ENCODE measurements at regions not wholly inside any gene's neighbourhood (a gene's known extent, or its start where the extent isn't known, plus 50 kb on each side); places are given as distances from the start of the nearest gene placed in this dataset.

DNA sequence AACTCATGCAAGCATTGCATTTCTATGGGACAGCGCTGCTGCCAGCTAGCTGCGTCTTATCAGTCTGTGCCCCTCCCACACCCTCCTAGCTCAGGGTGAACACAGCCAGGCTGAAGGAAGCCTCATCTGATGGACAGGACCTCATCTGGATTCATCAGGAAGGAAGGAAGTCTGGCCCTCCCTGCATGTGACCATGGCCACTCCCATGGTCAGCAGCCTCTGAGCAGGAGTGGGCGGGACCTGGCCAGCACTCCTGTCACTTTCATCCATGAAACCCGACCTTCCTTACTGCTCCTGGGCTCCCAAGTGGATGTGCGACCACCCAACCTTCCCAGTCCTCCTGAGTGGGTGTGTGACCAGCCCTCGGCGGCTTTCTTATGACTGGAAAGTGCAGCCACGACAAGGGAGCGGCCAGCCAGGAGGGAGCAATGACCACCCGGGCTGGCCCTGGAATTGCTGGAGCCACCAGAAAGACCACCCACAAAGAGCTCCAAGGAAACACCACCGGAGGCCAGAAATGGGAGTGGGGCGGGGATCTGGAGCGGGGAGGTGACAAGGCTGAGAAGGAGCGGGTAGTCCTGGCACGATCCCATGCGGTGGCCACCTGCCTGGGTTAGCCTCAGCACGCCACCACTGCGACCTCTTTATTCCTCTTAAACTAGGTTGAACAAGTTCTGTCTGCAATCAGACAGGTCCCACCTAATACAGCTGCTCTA lies 241.2 kb downstream of the TTLL2 start:
- peak in 1 of 2 donors; percentile 59 for DNase-seq

DNA sequence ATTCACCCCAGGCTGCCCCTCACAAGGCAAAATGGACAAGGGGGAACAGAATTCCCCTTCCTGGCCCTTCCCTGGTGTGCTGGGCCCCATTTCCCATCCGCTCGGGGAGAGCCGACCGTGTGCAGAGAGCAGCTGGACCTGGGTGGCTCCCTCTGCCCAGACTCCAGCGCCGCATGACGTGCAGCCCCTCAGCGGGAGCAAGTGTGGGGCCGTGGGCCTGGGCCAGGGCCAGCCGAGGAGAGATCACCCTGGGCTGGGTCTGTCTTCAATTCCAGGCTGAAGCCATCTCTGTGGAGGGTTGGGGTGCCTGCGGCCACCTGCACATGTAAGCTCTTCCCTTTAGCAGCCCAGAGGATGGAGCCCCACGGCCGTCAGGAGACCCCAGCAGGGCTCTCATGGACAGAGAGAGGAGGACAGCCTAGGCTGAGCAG lies 241.8 kb downstream of the TTLL2 start:
- peak in 1 of 2 donors; percentile 36 for DNase-seq

DNA sequence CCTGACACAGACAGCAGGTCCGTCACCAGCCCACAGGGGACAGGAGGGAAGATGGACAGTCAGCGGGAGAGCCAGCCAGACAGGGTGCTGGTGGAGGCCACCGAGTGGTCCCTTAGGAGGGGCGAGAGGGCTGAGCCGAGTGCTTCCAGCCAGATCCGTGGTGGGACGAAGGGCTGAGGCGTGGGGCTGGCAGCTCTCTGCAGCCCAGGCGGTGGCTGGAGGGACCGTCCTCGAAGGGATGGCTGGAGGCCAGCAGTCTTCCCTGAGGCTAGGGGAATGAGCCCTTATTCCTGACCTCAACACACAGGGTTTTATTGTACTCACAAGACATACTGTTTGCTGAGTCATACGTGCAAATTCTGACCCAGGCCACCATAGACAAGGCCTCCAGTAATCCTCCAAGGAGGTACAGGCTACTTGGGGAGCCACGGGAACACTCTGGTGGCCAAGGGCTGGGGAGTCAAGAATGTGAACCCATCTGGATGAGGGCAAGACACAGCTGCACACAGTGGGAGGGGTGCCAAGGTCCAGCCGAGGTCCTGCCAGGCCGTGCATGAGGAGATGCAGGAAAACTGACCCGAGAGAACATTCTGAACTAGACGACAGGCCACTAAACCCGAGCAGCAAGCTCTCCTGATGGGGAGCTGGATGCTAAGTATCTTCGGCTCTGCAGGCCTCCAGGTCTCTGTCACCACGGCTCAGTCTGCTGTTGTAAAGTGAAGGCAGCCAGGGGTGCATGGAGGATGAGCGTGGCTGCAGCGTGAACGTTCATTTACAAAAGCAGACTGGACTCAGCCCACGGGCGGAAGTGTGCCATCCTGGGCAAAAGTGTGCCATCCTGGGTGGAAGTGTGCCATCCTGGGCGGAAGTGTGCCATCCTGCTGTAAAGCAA lies 242.5 kb downstream of the TTLL2 start:
- no peak for DNase-seq

DNA sequence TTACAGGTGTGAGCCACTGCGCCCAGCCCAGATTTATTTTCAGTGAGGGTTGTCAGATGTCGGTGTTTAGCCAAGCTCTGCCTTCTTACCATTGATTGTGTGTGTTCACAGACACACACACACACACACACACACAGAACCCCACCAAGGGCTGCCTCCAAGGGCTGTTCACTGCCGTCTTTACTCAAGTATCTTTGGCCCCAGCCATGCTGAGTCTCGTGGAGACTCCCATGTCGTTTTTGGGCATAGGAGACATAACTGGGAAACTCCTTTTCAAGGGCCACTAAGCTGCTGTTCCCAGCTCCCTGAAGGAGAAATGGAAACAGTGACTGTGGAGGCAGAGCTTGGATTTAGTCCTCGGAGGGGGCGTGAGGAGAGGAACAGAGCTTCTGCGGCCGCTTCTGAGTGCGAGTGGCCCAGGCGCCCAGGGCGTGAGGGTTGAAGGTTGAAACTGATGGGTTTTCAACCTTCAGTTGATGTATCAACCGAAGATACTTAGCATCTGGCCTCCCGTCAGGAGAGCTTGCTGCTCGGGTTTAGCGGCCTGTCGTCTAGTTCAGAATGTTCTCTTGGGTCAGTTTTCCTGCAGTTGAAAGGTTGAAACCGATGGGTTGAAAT lies 243.6 kb downstream of the TTLL2 start:
- DNase-seq: no peak

DNA sequence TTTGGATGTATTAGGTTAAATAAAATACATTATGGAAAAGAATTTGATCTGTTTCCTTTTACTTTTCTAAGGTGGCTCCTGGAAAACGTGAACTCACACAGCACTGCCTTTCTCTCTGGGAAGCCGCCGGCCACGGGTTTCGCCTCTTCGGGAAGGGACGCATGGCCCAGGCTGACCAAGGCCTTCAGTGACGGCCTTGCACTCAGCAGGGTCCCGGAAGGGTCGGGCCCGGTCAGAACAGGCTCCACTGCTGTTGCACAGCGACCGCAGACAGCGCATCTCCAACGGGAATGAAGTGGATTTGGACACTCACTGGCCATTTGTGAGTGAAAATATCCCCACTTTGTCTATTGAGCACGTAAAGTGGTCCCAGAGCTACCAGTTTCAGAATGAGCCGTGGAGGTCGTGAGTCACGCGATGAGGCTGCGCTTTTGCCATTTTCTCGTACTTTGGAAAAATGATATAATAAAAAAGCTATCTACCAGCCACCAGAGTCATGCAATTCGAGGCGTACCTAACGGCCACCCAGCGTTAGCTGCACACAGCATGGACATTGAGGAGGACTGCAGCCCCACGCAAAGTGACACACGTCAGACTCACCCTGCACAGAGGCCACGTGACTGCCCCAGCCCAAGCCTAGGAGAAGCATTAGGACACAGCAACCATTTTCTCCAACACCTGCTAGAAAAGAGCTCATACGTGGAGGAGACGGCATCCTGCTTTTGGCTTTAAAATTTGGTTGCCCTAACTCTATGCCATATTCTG lies 244.3 kb downstream of the TTLL2 start:
- DNase-seq: no peak

DNA sequence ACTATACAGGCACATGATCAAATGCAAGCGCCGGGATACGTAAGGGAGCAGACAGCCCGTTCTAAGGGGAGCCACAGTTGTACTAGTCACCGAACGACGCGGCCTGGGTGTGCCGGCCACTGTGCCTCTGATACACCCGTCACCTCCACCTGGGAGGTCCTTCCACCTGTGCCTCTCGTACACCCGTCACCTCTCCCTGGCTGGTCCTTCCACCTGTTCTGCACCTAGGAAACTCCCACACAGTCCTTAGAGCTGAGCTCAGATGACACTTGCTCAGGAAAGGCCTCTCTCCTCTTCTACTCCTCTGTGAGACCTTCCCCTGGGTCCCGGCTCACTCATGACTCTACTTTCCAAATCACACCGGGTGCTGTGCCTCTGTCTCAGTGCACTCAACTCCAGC lies 245.0 kb downstream of the TTLL2 start:
- DNase-seq: no peak

DNA sequence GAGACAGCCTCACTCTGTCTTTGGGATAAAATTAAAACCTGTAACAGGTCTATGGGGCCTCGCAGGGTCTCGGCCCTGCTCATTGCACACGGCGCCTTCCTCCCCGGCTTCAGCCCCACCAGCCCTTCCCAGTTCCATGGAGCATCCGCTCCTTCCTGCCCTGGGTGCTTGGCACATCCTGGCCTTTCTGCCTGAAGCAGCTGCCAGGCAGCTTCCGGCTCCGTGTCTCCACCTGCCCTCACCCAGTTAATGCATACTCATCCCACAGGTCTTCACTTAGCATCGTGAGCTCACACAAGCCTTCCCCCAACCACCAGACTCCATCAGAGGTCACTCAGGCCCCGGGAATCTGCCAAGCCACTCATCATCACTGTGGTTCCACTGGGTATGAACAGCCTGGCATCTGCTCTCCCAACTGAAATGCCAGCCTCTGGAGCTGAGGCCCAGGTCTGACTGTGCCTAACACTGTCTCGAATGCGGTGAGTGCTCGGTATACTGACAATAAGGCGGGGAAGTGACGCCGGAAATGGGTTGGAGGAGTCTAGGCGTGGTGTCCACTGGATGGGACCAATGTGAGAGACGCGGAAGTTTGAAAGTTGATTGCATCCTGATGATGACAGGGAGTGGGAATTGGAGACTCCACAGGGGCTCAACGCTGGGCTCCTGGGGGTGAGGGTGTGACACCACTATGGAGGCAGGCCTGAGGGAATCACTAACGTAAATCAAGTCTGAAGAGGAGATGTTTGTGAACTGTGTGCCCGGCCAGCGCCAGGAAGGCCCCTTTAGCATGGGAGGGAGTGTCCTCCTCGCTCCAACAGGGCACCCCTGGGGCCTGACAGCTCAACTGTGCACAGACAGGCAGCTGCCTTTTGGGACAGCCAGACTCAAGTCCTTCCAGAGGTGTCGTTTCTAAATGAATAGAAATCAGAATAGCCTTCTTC lies 245.8 kb downstream of the TTLL2 start:
- DNase-seq: no peak

DNA sequence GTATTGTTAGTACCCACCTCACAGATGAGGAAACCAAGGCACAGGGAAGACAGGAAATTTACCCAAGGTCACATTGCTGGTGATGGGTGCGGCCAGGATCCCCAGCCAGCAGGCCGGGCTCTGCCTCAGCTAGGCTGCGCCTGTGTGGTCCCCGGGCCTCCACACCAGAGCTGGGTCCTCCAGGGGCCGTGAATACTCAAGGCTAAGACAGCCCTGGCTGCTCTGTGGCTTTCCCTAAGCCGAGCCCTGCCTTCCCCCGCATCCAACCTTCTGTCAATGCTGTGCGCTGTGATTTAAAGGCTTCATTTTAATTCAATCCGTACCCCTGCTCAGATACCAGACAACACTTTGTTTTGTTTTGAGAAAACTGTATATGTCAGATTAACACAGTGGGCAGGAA lies 246.7 kb downstream of the TTLL2 start:
- DNase-seq: no peak

DNA sequence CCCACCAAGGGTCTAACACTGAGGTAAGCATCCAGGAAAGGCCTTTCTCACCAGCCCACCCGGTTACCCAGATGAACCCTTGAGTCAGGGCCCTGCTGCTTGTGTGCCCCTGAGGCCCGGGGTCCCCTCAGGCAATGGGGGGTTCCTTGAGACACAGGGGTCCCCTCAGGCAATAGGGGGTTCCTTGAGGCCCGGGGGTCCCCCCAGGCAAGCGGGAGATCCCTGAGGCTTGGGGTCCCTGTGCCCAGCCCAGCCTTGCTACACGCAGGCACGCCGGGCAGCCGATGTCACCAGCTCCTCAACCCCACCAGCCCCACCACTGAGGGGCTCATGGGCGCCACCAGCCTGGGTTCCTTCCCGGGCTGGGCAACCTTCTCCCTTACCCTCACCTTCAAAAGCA lies 247.2 kb downstream of the TTLL2 start:
- no peak for DNase-seq

DNA sequence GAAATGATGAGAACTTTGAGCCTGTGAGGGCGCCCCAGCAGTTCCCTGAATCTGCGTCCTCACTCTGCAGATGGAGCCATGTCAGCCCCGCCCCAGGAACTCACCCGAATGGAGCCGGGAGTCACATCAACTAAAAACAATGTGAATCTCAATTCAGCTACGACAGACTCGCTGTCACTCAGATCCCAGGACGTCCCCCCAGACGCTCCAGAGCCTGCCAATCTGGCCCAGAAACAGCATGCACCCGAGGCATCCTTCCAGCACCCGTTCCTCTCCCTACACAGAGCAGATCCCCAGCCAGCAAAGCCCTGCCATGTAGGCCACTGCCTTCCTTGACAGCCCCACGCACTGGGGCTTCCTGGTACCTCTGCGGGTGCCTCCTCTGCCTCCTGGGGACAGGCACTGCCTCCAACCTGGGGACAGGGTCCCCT lies 248.0 kb downstream of the TTLL2 start:
- DNase-seq: no peak

DNA sequence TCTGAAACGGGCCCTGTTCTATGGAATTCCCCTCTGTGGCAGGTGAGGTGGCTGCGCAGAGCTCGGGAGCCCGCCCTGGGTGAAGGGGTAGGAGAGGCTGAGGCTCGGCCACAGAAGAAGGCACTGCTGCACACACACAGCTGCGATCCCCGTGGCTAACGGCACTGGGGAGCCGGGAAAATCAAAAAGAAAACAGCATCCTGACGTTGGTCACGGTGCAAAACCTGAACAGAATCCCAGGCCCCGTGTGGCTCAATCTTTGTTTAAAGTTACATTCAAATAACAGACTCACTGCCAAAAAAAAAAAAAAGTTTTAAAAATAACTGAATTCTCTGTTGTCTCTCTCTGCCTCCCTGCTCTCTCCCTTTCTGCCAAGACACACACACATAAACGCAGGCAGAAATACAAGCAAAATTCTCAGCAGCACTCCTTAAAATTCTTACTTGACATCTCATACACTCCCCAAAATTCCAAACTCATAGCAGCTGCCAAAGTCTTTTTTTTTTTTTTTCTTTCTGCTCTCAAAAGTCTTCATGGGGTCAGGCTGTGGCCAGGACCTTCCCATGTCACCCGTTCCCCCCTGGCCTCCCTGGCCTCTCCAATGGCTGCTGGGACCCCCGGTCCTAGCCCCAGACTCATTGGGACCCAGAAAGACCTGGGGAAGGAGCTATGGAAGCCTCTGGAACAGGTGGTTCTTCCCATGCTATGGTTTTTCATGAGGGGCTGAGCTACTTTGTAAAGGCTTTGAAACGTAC lies 248.8 kb downstream of the TTLL2 start:
- no peak for DNase-seq

DNA sequence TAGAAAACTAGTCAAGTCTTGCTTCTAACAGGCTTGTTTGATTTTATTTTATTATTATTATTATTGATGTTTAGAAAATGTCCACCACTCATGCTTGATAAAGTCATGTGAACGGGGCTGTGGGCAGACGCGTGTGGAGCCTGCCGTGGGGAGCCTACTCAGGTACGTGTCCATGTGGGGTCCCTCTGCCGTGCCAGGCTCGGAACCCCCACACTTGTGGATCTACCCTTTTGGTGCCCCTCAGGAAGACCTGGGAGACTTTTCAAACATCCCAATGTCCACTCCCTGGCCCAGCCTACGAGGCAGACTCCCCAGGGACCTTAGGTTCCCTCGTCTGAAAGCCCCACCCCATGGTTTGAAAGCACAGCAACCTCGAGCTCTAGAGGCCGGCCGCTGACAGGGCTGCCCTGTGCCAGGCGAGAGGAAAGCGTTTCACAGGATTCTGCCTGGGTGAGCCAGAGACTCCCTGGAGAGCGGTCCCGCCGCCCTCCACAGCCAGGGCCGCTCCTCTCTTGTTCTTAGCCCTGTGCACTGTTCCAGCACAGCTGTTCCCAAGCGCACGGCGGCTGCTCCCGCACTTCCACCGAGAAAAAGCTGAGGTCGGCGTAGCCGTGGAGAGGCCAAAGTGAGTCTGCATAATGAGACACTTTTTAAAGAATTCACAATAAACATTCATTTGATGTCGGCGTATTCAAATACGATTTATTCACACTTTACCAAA lies 249.7 kb downstream of the TTLL2 start:
- no peak for DNase-seq

DNA sequence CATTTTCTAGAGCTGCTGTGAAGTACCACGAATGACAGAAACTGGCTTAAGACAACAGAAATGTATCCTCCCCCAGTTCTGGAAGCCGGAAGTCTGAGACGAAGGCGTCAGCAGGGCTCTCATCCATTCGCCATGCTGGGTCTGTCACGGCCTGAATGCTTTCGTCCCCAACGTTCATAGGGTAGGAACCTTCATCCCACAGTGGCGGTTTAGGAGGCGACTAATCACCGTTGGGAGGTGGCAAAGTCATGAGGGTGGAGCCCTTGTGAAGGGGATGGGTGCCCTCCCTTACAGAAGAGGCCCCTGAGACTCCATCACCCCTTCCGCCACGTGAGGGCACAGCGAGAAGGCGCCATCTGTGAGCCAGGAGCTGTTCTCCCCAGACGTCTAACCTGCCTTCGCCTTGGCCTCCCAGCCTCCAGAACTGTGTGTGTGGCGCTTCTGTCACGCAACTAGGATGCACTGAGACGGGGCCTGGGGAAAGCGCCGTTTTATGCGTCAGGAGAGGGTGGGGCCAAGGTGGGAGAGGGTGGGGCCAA lies 250.3 kb downstream of the TTLL2 start:
- no peak for DNase-seq

DNA sequence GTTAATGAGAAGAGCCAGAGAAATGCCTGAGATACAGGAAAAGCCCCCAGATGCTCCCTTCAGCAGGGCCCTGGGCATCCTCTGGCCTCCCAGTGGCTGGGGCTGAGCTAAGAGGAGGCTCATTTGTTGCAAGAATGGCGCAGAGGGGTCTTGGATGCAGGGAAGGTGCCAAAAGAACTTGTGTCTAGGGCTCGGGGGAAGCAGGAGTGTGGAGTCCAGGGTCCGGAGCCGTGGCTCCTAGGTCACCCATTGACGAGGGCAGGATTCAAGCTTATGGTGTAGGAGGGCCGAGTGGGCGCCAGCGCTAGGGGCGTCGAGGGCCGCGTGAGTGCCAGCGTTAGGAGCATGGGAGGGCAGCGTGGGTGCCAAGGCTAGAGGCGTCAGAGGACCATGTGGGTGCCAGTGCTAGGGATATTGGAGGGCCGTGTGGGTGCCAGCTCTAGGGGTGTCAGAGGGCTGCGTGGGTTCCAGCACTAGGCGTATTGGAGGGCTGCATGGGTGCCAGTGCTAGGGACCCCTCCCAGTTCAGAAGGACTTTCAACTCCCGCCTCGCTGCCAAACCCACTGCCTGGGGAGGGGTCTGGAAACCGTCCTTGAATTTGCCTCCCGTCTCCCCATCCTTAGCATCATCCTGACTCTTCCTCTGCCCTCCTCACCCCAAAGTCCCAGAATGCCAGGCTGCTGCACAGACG lies 250.5 kb upstream of the AFDN start:
- DNase-seq: no peak

DNA sequence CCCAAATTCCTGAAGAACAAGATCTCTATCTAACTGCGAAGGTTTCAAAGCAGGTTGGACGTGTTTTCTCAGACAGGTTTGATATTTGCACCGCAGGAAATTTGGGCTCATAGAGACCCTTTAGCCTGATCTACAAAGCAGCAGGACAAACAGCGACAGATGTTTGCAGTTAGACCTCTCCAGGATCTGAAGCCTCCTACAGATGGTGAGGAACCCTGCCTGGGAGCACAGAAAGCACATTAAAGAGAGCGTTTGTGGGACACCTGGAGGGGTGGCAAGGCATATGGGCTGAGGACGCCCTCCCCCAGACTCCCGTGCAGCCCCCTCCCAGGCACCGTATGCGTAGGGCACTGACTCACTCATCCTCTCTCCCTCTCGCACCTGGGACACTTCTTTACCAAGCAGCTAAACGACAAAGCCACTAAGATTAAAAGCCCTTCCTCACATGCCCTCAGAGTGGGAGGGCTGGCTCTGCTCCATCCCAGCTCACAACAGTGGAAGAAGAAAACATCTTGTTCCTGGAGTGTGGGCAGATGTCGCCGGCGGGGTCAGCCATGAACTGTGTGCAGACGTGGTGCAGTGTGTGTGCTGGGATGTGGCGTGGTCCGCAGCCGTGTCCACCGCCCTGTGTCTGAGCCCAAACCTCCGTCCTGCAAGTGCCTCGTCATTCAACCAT lies 249.7 kb upstream of the AFDN start:
- no peak for DNase-seq

DNA sequence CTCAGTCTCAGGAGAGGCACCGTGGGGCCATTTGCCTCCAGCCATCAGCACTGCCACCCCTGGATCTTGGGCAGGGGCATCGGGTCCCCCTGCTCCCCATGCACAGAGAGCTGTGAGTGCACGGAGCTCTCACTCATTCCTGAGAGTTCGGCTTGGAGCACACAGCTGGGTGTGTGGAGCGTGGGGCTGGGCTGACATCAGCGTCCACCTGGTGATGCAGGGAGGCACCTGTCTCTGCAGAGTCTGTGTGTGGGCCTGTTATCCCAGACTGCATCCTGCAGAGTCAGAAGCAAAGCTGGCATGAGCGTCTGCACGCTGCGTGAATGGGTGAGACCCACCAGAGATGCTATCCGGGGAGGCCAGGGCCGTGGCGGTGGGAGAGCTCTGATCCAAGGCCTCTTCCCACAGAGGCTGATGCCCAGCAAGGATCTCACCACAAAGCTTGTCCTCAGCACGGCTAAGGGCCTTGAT lies 248.8 kb upstream of the AFDN start:
- DNase-seq: no peak

DNA sequence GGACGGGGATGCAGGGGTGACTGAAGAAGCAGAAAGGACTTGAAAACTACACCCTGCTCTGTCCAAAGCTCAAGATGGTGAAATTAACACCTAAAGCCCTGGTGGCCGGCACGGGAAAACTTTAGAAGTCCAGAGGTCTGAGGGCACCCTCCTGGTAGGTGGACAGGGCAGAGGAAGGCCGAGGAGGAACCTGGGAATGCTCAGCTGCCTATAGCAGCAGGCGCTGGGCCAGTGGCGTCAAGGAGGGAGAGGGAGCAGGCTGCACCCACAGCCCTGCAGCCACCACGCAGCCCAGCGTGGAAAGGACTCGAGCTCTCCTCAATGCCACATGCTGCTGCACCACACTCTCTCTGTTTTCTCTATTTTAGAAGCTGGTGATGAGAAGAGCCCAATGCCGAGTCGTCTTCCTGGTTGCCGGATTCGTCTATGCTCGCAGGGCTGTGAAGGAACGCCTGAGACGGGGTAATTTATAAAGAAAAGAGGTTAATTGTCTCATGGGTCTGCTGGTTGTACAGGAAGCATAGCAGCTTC lies 248.3 kb upstream of the AFDN start:
- no peak for DNase-seq
